Activated naive CD8-positive, alpha-beta T cell treated with anti-CD3 and anti-CD28 coated beads for 36 hours (primary cell): ENCODE measurements at regions not wholly inside any gene's neighbourhood (a gene's known extent, or its start where the extent isn't known, plus 50 kb on each side); places are given as distances from the start of the nearest gene placed in this dataset.

Experiments used
- DNase-seq: peaks from one replicate; pipeline ENCODE4 v3.0.0; 2021
- H3K27ac Mint-ChIP-seq: one replicate; pipeline ENCODE4 v1.8.0; 2022; ENCODE audit warnings: mild to moderate bottlenecking, moderate library complexity, mixed read lengths
- H3K27me3 Mint-ChIP-seq: one replicate; pipeline ENCODE4 v1.8.0; 2022; ENCODE audit warnings: mild to moderate bottlenecking, mixed read lengths
- H3K36me3 Mint-ChIP-seq: one replicate; pipeline ENCODE4 v1.8.0; 2021; ENCODE audit warnings: mild to moderate bottlenecking, mixed read lengths
- H3K4me1 Mint-ChIP-seq: one replicate; pipeline ENCODE4 v1.8.0; 2021; ENCODE audit warnings: mixed read lengths
- H3K4me3 Mint-ChIP-seq: one replicate; pipeline ENCODE4 v1.8.0; 2022; ENCODE audit warnings: mild to moderate bottlenecking, moderate library complexity, mixed read lengths
- H3K9me3 Mint-ChIP-seq: one replicate; pipeline ENCODE4 v1.8.0; 2022; ENCODE audit warnings: mixed read lengths

DNA sequence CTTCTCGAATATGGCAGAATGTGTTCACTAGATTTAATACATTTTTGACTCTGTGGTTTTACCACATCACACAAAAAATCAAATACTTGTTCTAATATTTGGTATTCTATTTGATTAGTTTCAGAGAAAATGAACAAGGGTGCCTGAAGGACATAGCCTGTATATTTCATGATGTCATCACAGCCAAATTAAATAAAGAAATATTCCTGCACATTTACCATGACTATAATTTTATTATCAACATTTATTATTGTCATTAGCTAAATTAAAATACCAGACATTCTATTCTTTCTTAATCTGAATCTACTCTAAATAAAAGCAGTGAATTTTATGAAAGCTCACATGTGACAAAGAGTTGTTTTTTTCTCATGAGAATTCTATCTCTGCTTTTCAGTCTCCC, 980.5 kb downstream of the PCDH18 start:
- Mint-ChIP-seq H3K36me3 (no peaks in the 10 kb centered on the region), H3K27me3 (no peaks in the 10 kb centered on the region), H3K27ac (no peak overlapping the region), H3K4me1 (no peaks in the 10 kb centered on the region), H3K9me3 (peaks cover 1% of the 10 kb centered on the region), H3K4me3 (no peak overlapping the region)
- DNase-seq: no peak

DNA sequence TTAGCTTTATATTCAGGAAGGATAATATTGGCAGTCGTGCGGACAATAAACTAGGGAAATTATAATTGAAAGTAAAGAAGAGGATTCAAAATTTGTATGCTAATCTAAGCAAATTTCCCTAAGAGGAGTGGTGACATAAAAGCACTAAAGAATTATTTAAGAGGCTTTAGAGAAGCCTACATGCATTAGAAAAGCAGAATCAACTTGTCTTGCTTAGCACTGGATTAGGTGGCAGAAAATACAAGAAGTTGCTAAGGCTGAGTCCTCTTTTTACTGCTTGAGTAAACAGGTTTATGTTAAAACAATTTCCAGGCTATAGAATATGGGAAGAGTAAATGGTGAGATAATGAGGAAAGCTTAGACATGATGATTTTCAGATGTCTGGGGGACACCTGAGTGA, 991.5 kb downstream of the PCDH18 start:
- no peaks in the 10 kb centered on the region for H3K4me1 Mint-ChIP-seq

DNA sequence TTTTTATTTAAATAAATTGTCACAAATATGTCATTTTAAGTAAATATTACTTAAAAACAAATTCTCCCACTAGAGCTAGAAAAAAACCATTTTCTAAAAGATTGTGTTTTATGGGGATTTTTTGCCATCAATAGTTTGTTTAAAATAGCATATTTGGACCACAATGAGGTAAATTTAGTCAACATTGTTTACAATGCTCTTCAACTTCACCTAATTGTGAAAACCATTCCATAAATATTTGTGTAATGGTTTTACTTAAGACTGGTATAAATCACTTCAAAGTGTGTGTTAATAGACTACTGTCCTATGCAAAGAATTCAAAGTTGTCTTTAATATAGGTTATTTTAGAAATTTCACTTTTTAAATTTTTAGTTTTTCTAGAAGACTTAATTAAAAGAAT, 1004.2 kb downstream of the PCDH18 start:
- Mint-ChIP-seq H3K4me3 (no peak overlapping the region), H3K27ac (no peak overlapping the region), H3K9me3 (no peaks in the 10 kb centered on the region), H3K4me1 (no peaks in the 10 kb centered on the region), H3K27me3 (no peaks in the 10 kb centered on the region), H3K36me3 (no peaks in the 10 kb centered on the region)
- DNase-seq: no peak

More for the DNA sequence above, 991.5 kb downstream of the PCDH18 start:
- H3K27ac Mint-ChIP-seq: no peak overlapping the region
- H3K9me3 Mint-ChIP-seq: peaks cover 6% of the 10 kb centered on the region
- no peak overlapping the region for H3K4me3 Mint-ChIP-seq
- no peaks in the 10 kb centered on the region for H3K36me3 Mint-ChIP-seq
- no peak for DNase-seq
- H3K27me3 Mint-ChIP-seq: no peaks in the 10 kb centered on the region

DNA sequence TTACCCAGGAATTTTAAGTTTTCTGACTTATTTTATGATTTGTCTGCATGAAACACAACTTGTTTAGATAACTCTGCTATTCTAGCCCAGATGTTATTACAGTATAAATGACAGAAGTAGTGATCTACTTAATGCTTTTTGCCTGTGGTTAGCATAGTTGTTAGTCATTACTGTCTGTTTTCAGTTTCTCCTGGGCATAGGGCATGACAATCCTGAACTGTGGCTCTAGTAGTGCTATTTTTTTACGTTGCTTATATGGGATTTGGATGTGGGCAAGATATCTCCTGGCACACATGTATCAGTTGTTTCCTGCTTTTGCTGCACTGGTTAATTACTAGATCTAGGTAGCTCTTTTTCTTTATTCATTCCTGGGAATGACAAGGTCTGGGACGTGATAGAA, 1005.8 kb downstream of the PCDH18 start:
- Mint-ChIP-seq H3K4me3 (no peak overlapping the region), H3K27ac (no peak overlapping the region), H3K4me1 (no peaks in the 10 kb centered on the region), H3K36me3 (no peaks in the 10 kb centered on the region), H3K27me3 (no peaks in the 10 kb centered on the region), H3K9me3 (no peaks in the 10 kb centered on the region)
- DNase-seq: no peak

DNA sequence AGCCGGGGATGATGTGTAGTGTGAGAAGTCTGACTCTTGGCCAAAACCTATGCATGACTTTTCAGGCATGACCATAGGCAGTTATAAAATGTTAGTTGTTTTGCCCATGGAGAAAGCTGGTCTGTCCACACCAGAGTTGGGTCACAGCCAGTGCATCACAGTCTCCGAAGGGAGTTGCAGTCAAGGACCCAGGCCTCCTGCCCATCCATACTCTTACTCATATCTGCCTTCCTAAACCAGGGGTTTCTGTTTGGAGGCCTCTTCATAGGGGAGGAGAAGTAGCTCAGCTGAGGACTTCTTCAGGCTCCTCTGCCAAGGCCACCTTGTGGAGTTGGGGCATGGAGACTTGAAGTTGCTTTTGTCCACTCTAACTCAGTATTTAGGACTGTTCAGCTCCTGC, 1008.3 kb downstream of the PCDH18 start:
- no peaks in the 10 kb centered on the region for H3K4me1 Mint-ChIP-seq
- no peak overlapping the region for H3K27ac Mint-ChIP-seq
- no peak for DNase-seq
- H3K36me3 Mint-ChIP-seq: no peaks in the 10 kb centered on the region
- no peaks in the 10 kb centered on the region for H3K9me3 Mint-ChIP-seq
- no peak overlapping the region for H3K4me3 Mint-ChIP-seq
- no peaks in the 10 kb centered on the region for H3K27me3 Mint-ChIP-seq

DNA sequence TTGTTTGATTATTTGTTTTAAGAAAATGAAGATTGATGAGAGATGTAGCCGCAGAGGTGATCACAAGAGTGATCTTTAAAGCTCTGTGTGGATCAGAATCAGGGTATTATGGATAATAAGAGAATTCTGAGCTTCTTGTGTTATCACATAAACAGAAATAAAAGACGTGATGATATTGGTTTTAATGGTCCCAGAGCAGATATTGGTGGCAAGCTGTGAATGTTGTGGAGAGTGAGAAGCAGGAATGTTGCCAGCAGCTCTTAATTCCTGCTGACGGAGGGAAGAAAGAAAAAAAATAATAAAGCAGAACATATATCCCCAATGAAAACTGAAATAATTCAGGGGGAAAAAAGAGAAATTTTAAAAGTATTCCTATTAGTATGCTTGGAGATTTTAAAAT, 1015.9 kb downstream of the PCDH18 start:
- Mint-ChIP-seq H3K27ac (no peak overlapping the region), H3K36me3 (no peaks in the 10 kb centered on the region), H3K4me1 (no peaks in the 10 kb centered on the region), H3K4me3 (no peak overlapping the region), H3K27me3 (no peaks in the 10 kb centered on the region), H3K9me3 (peaks cover 2% of the 10 kb centered on the region)
- DNase-seq: no peak

DNA sequence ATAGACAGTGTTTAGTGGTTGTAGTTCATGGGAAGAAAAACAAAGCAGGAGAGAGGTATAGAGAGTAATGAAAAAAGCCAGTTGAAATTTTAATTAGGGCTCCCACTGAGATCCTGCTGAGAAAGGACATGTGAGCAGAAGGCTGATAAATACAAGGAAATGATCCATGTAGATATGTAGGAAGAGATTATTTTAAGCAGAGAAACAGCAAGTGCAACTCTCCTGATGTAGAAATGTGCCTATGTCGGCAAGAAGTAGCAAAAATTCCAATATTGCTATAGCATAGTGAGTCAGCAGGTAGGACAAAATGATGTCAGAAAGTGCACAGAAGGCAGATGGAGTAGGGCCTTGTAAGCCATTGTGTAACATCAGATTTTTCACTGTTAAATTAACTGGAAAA, 1027.3 kb downstream of the PCDH18 start:
- no peak for DNase-seq
- Mint-ChIP-seq H3K4me3 (no peak overlapping the region), H3K36me3 (no peaks in the 10 kb centered on the region), H3K9me3 (peaks cover 1% of the 10 kb centered on the region), H3K4me1 (no peaks in the 10 kb centered on the region), H3K27ac (no peak overlapping the region), H3K27me3 (no peaks in the 10 kb centered on the region)

DNA sequence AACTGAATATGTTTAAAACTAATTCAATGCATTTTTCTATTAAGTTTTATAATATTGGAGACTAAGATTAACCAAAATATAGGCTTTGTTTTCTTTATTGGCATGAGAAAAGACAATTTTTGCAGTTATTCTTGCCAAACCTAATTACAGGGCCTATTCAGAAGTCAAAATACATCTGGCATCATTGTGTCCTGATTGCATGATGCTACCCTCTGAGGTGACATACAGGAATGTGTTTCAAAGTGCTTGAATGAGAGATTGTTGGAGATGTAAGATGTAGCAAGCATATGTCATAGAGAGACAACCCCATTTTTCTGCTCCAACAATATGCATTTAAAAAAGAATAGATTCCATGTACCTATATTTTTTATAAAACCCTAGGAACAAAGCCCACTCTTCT, 1036.4 kb downstream of the PCDH18 start:
- Mint-ChIP-seq H3K9me3 (peaks cover 3% of the 10 kb centered on the region), H3K27me3 (no peaks in the 10 kb centered on the region), H3K27ac (no peak overlapping the region), H3K4me3 (no peak overlapping the region), H3K36me3 (no peaks in the 10 kb centered on the region), H3K4me1 (no peaks in the 10 kb centered on the region)
- DNase-seq: no peak

DNA sequence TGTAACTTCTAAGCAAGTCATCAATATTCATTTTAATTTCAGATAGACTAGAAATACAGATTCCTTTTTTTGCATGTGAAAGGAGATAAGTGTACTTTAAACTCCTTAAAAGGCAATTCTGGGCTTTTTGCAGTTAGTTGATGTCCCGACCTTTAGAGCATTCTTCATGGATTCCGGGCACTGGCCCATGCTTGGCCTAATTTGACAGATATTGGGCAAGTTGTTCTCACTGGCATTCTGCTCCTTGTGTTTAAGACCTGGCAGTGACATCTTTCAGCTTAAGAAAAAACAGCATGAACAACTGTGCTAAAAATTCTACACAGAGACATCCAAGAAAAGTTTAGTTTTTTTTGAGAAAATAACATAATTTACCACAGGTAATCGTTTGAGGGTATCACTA, 1037.2 kb downstream of the PCDH18 start:
- Mint-ChIP-seq H3K27ac (no peak overlapping the region), H3K36me3 (no peaks in the 10 kb centered on the region), H3K27me3 (no peaks in the 10 kb centered on the region), H3K4me1 (no peaks in the 10 kb centered on the region), H3K4me3 (no peak overlapping the region), H3K9me3 (peaks cover 3% of the 10 kb centered on the region)
- no peak for DNase-seq

DNA sequence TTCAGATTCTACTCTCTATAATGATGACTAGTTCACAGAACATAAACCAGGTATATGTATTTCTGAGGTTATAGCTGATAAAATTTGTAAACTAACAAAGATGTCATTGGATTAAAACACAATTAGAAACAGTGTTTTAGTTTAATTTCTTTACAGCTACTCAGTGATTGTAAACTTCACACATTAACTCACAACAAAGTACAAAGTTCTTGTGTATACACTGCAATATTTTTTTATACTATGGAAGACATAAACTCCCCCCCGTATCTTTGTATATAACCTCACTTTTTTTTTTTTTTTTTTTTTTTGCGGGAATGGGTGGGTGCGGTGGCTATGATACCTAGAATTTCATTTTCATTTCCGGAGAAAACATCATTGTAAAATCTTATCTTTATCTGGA, 1043.2 kb downstream of the PCDH18 start:
- Mint-ChIP-seq H3K27ac (no peak overlapping the region), H3K9me3 (peaks cover 3% of the 10 kb centered on the region), H3K4me3 (no peak overlapping the region), H3K4me1 (no peaks in the 10 kb centered on the region), H3K36me3 (no peaks in the 10 kb centered on the region), H3K27me3 (no peaks in the 10 kb centered on the region)
- DNase-seq: no peak

DNA sequence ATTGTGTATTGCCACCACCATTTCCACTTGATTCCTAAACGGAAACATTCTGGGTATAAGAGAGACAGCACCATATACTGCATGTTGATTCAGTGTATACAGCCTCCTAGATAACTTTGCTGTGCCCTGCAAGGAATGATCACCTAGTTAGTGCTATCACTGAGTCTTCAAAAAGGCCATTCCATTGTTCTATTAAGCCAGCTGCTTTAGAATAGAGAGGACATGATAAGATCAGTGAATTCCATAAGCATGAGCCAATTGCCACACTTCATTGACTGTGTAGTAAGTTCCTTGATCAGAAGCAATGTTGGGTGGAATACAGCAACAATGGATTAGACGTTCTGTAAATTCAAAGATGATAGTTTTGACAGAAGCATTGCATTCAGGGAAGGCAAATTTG, 1047.3 kb downstream of the PCDH18 start:
- Mint-ChIP-seq H3K27me3 (no peaks in the 10 kb centered on the region), H3K27ac (no peak overlapping the region), H3K4me1 (no peaks in the 10 kb centered on the region), H3K4me3 (no peak overlapping the region), H3K36me3 (no peaks in the 10 kb centered on the region), H3K9me3 (peaks cover 3% of the 10 kb centered on the region)
- no peak for DNase-seq

DNA sequence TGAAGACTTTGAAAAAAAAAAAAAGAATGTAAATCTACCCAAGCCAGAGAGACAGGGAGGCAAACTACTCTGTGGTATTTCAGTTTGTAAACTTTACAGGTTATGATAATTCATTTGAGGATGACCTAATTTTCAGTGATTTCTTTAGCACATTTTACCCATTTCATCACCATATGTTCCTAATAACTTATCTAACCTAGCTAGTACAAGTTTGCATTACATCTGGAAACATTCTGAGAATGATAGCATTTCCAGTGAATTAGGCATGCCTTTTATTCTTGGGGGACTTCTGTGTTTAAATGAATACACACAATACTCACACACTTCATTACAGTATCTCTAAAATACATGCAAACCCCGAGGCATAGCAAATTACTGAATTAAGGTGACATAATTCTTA, 1055.5 kb downstream of the PCDH18 start:
- Mint-ChIP-seq H3K4me3 (no peak overlapping the region), H3K27me3 (no peaks in the 10 kb centered on the region), H3K27ac (no peak overlapping the region), H3K36me3 (no peaks in the 10 kb centered on the region), H3K4me1 (no peaks in the 10 kb centered on the region), H3K9me3 (peaks cover 1% of the 10 kb centered on the region)
- no peak for DNase-seq

DNA sequence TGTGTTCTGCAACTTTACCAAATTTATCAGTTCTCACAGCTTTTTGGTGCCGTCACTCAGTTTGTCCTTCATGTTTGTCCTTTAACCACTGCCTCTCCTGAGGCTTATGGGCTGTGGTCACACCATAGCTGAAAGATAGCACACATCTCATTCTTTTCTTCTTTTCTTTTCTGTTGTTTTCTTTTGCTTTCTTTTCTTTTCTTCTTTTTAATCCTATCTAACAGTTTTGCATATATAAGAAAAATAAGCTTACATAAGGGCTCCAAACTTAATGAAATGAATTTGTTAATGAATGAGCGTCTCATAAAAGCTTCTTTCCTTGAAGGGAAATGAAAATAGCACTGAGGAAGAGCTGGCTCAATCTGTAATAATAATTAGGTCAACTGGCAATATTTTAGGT, 1061.2 kb downstream of the PCDH18 start:
- H3K27me3 Mint-ChIP-seq: no peaks in the 10 kb centered on the region
- H3K9me3 Mint-ChIP-seq: peaks cover 10% of the 10 kb centered on the region
- no peak for DNase-seq
- no peak overlapping the region for H3K4me3 Mint-ChIP-seq
- no peak overlapping the region for H3K27ac Mint-ChIP-seq
- no peaks in the 10 kb centered on the region for H3K4me1 Mint-ChIP-seq
- no peaks in the 10 kb centered on the region for H3K36me3 Mint-ChIP-seq

DNA sequence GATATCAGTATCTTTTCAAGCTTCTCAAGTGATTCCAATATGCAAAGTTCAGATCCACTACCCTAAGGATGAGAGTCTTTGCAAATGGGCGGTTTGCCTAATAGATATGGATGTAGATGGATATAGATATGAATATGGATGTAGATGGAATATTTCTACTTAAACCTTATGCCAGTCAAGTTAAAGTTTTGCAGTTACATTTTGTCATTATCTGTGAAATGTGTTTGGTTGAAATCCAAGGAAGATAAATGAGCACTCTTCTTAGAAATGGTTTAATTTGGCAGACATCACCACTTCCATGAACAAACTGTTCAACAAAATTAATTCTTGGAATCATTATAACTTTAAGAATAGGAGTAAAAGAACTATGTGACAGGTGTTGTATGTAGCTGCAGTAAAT, 1066.6 kb downstream of the PCDH18 start:
- Mint-ChIP-seq H3K9me3 (peaks cover 9% of the 10 kb centered on the region), H3K27ac (no peak overlapping the region), H3K27me3 (no peaks in the 10 kb centered on the region), H3K4me3 (no peak overlapping the region), H3K36me3 (no peaks in the 10 kb centered on the region), H3K4me1 (no peaks in the 10 kb centered on the region)
- no peak for DNase-seq

DNA sequence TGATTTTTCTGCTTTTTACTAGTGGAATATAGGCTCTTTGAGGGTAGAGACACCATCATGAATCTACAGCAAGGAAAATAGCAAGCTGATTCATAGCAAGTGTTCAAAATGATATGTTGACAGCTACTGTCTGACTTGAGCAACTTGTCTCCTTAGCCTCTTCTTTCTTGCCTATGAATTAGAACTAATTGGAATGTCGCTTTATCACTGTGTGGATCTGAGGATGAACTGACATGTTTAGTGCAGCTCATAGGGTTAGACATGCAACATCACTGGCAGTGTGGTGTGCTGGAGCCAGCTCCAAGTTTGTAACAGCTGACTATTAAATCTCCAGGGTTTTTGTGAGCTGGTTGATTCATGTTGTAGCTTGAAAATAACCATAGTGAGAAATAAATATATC, 1068.4 kb downstream of the PCDH18 start:
- H3K27me3 Mint-ChIP-seq: no peaks in the 10 kb centered on the region
- no peak for DNase-seq
- H3K4me3 Mint-ChIP-seq: no peak overlapping the region
- H3K27ac Mint-ChIP-seq: no peak overlapping the region
- H3K36me3 Mint-ChIP-seq: no peaks in the 10 kb centered on the region
- peaks cover 4% of the 10 kb centered on the region for H3K9me3 Mint-ChIP-seq
- H3K4me1 Mint-ChIP-seq: no peaks in the 10 kb centered on the region

DNA sequence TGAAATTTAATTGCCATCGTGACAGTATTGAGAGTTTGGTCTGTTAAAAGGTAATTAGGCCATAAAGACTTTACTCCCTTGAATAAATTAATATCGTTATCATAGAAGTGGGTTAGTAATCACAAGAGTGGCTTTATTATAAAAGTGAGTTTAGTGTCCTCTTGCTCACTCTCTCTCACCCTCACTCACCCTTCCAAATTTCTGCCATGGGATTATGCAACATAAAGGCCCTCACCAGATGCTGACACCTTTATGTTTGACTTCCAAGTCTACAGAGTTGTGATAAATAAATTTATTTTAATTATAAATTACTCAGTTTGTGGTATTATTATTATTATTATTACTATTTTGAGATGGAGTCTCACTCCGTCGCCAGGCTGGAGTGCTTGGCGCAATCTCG, 1070.8 kb downstream of the PCDH18 start:
- Mint-ChIP-seq H3K4me3 (no peak overlapping the region), H3K4me1 (no peaks in the 10 kb centered on the region), H3K27me3 (no peaks in the 10 kb centered on the region), H3K27ac (no peak overlapping the region), H3K36me3 (no peaks in the 10 kb centered on the region), H3K9me3 (no peaks in the 10 kb centered on the region)
- no peak for DNase-seq

DNA sequence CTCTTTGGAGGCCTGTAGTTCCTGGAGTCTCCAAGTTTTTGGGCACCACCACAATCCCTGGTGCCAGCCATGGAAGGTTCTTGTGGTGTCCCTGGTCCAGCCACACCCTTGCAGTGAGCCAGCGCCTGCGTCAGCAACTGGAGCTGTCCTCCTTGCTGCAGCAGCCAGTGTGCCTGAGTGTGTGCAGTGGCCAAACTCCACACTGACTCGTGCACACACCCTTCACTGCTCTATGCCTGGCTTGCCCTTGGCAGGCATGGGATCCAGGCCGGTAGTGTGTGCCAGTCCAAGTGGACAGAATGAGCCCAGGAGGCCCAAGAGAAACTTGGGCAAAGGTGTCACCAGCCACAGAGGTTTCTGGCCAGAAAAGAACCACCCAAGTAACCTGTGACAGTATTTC, 1074.0 kb downstream of the PCDH18 start:
- peaks cover under 1% of the 10 kb centered on the region for H3K9me3 Mint-ChIP-seq
- no peak overlapping the region for H3K27ac Mint-ChIP-seq
- no peak overlapping the region for H3K4me3 Mint-ChIP-seq
- H3K4me1 Mint-ChIP-seq: no peaks in the 10 kb centered on the region
- no peaks in the 10 kb centered on the region for H3K27me3 Mint-ChIP-seq
- H3K36me3 Mint-ChIP-seq: no peaks in the 10 kb centered on the region
- DNase-seq: no peak
